WTC11 (cell line): ENCODE measurements at regions not wholly inside any gene's neighbourhood (a gene's known extent, or its start where the extent isn't known, plus 50 kb on each side); places are given as distances from the start of the nearest gene placed in this dataset.

Source experiments
- ATAC-seq: fragments of 200-7000 bp; cut with Tn5 transposase; 2 replicates; pipeline ENCODE4 v1.10.0; 2021; ENCODE audit warnings: mild to moderate bottlenecking, moderate library complexity
- CTCF ChIA-PET: fragments of 300-600 bp; sonication (Branson Sonifier 250); formaldehyde crosslinking; loops from one replicate; lab custom pipeline; 2021; ENCODE audit warnings: antibody characterized with exemption; lab: Charles Lee
- POLR2A ChIA-PET: fragments of 350-600 bp; sonication (Branson Sonifier 250); formaldehyde crosslinking; loops from one replicate; lab custom pipeline; 2021; ENCODE audit warnings: antibody characterized with exemption; lab: Charles Lee
- DNase-seq: peaks from one replicate; pipeline ENCODE4 v3.0.0; 2021; ENCODE audit warnings: low spot score
- H3K27ac Mint-ChIP-seq: 2 replicates; pipeline ENCODE4 v1.8.0; 2021; ENCODE audit warnings: mixed read lengths
- H3K27me3 Mint-ChIP-seq: 2 replicates; pipeline ENCODE4 v1.8.0; 2021; ENCODE audit warnings: low read depth, mild to moderate bottlenecking, moderate library complexity, mixed read lengths
- H3K36me3 Mint-ChIP-seq: 2 replicates; pipeline ENCODE4 v1.8.0; 2021; ENCODE audit warnings: mixed read lengths
- H3K4me1 Mint-ChIP-seq: 2 replicates; pipeline ENCODE4 v1.8.0; 2022; ENCODE audit warnings: mixed read lengths
- H3K4me3 Mint-ChIP-seq: 2 replicates; pipeline ENCODE4 v1.8.0; 2021; ENCODE audit warnings: mild to moderate bottlenecking, moderate library complexity, mixed read lengths
- H3K9me3 Mint-ChIP-seq: 2 replicates; pipeline ENCODE4 v1.8.0; 2021; ENCODE audit warnings: mixed read lengths
- CBFB ChIP-seq: sonication (generic); formaldehyde crosslinking; IDR thresholded peaks from 2 replicates; pipeline ENCODE4 v1.8.1; 2022; ENCODE audit warnings: mild to moderate bottlenecking, low read depth, missing genetic modification reagents
- ELF4 ChIP-seq: sonication (generic); formaldehyde crosslinking; IDR thresholded peaks from 2 replicates; pipeline ENCODE4 v1.8.1; 2022; ENCODE audit warnings: low read depth, mild to moderate bottlenecking, moderate library complexity, missing genetic modification reagents
- ETV6 ChIP-seq: sonication (generic); formaldehyde crosslinking; IDR thresholded peaks from 2 replicates; pipeline ENCODE4 v1.8.1; 2022; ENCODE audit warnings: mild to moderate bottlenecking, missing genetic modification reagents
- HMGA2 ChIP-seq: fragments of 250-450 bp; sonication (Bioruptor Pico); IDR thresholded peaks from 2 replicates; pipeline ENCODE4 v1.4.0; 2021; ENCODE audit warnings: mild to moderate bottlenecking, moderate library complexity
- IRF2 ChIP-seq: sonication (generic); formaldehyde crosslinking; IDR thresholded peaks from 2 replicates; pipeline ENCODE4 v1.8.0; 2022; ENCODE audit warnings: low read depth, missing genetic modification reagents, borderline replicate concordance
- NR3C1 ChIP-seq: sonication (generic); formaldehyde crosslinking; conservative IDR thresholded peaks from 2 replicates; pipeline ENCODE4 v1.8.1; 2023; ENCODE audit warnings: low read depth, mild to moderate bottlenecking, missing genetic modification reagents
- RORB ChIP-seq: fragments of 250-450 bp; sonication (Bioruptor Pico); IDR thresholded peaks from 2 replicates; pipeline ENCODE4 v1.9.0; 2021; ENCODE audit warnings: mild to moderate bottlenecking
- SMAD3 ChIP-seq: sonication (generic); formaldehyde crosslinking; IDR thresholded peaks from 2 replicates; pipeline ENCODE4 v1.8.0; 2022; ENCODE audit warnings: missing genetic modification reagents, mild to moderate bottlenecking, borderline replicate concordance
- SOX15 ChIP-seq: fragments of 250-450 bp; sonication (Bioruptor Pico); IDR thresholded peaks from 2 replicates; pipeline ENCODE4 v1.9.0; 2021; ENCODE audit warnings: mild to moderate bottlenecking
- TCF7 ChIP-seq: sonication (generic); formaldehyde crosslinking; IDR thresholded peaks from 2 replicates; pipeline ENCODE4 v1.8.0; 2022; ENCODE audit warnings: mild to moderate bottlenecking, low read depth, missing genetic modification reagents, moderate library complexity
- TF ChIP-seq, protein P1 (sequence below): sonication (generic); formaldehyde crosslinking; IDR thresholded peaks from 2 replicates; pipeline ENCODE4 v1.8.1; 2023; ENCODE audit warnings: mild to moderate bottlenecking, missing genetic modification reagents
- TF ChIP-seq, protein P2 (sequence below): fragments of 250-450 bp; sonication (Bioruptor Pico); IDR thresholded peaks from 2 replicates; pipeline ENCODE4 v1.9.0; 2021; ENCODE audit warnings: moderate library complexity, mild to moderate bottlenecking, inconsistent platforms, borderline replicate concordance
- TF ChIP-seq, protein P3 (sequence below): fragments of 250-450 bp; sonication (Bioruptor Pico); IDR thresholded peaks from 2 replicates; pipeline ENCODE4 v1.9.0; 2021; ENCODE audit warnings: mild to moderate bottlenecking
- TF ChIP-seq, protein P4 (sequence below): sonication (generic); formaldehyde crosslinking; IDR thresholded peaks from 2 replicates; pipeline ENCODE4 v1.8.1; 2023; ENCODE audit warnings: mild to moderate bottlenecking, missing genetic modification reagents, moderate library complexity
- TF ChIP-seq, protein P5 (sequence below): sonication (generic); formaldehyde crosslinking; IDR thresholded peaks from 2 replicates; pipeline ENCODE4 v1.8.1; 2022; ENCODE audit warnings: low read depth, mild to moderate bottlenecking, moderate library complexity, missing genetic modification reagents, borderline replicate concordance
- TF ChIP-seq, protein P6 (sequence below): sonication (generic); formaldehyde crosslinking; IDR thresholded peaks from 2 replicates; pipeline ENCODE4 v1.8.0; 2023; ENCODE audit warnings: missing genetic modification reagents, mild to moderate bottlenecking, borderline replicate concordance
- TF ChIP-seq, protein P7 (sequence below): sonication (generic); formaldehyde crosslinking; IDR thresholded peaks from 2 replicates; pipeline ENCODE4 v1.8.0; 2022; ENCODE audit warnings: mild to moderate bottlenecking, missing genetic modification reagents
- TF ChIP-seq, protein P8 (sequence below): fragments of 250-450 bp; sonication (Bioruptor Pico); conservative IDR thresholded peaks from 2 replicates; pipeline ENCODE4 v1.9.0; 2021; ENCODE audit warnings: mild to moderate bottlenecking

DNA sequence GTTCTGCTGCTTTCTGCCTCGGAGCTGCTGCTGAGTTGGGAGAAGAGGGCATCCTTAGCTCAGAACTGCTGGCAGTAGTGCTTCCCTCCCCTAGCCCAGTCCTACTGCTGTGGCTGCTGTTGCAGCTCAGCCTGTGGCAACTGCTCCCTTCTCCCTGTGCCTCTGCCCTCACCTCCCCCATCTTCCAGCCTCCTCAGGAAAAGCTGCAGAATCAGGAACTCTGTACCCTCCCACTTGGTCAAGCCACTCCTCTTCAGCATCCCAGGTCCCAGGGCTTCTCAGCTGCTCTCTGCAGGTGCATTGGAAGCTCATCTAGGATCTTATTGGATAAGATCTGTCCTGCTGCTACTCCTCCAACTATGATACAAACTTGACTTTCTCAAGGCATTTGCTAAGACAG is 316.7 kb downstream of the BRINP2 start (continued):
- TF ChIP-seq, protein P1, sequence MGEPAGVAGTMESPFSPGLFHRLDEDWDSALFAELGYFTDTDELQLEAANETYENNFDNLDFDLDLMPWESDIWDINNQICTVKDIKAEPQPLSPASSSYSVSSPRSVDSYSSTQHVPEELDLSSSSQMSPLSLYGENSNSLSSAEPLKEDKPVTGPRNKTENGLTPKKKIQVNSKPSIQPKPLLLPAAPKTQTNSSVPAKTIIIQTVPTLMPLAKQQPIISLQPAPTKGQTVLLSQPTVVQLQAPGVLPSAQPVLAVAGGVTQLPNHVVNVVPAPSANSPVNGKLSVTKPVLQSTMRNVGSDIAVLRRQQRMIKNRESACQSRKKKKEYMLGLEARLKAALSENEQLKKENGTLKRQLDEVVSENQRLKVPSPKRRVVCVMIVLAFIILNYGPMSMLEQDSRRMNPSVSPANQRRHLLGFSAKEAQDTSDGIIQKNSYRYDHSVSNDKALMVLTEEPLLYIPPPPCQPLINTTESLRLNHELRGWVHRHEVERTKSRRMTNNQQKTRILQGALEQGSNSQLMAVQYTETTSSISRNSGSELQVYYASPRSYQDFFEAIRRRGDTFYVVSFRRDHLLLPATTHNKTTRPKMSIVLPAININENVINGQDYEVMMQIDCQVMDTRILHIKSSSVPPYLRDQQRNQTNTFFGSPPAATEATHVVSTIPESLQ (CRISPR knock-in tag): no peak
- TF ChIP-seq, protein P2, sequence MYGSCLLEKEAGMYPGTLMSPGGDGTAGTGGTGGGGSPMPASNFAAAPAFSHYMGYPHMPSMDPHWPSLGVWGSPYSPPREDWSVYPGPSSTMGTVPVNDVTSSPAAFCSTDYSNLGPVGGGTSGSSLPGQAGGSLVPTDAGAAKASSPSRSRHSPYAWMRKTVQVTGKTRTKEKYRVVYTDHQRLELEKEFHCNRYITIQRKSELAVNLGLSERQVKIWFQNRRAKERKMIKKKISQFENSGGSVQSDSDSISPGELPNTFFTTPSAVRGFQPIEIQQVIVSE: no peak
- TF ChIP-seq SMAD3 (CRISPR knock-in tag) (no peak), TCF7 (CRISPR knock-in tag) (no peak), IRF2 (CRISPR knock-in tag) (no peak)
- TF ChIP-seq, protein P3, sequence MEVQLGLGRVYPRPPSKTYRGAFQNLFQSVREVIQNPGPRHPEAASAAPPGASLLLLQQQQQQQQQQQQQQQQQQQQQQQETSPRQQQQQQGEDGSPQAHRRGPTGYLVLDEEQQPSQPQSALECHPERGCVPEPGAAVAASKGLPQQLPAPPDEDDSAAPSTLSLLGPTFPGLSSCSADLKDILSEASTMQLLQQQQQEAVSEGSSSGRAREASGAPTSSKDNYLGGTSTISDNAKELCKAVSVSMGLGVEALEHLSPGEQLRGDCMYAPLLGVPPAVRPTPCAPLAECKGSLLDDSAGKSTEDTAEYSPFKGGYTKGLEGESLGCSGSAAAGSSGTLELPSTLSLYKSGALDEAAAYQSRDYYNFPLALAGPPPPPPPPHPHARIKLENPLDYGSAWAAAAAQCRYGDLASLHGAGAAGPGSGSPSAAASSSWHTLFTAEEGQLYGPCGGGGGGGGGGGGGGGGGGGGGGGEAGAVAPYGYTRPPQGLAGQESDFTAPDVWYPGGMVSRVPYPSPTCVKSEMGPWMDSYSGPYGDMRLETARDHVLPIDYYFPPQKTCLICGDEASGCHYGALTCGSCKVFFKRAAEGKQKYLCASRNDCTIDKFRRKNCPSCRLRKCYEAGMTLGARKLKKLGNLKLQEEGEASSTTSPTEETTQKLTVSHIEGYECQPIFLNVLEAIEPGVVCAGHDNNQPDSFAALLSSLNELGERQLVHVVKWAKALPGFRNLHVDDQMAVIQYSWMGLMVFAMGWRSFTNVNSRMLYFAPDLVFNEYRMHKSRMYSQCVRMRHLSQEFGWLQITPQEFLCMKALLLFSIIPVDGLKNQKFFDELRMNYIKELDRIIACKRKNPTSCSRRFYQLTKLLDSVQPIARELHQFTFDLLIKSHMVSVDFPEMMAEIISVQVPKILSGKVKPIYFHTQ (CRISPR knock-in tag): no peak

DNA sequence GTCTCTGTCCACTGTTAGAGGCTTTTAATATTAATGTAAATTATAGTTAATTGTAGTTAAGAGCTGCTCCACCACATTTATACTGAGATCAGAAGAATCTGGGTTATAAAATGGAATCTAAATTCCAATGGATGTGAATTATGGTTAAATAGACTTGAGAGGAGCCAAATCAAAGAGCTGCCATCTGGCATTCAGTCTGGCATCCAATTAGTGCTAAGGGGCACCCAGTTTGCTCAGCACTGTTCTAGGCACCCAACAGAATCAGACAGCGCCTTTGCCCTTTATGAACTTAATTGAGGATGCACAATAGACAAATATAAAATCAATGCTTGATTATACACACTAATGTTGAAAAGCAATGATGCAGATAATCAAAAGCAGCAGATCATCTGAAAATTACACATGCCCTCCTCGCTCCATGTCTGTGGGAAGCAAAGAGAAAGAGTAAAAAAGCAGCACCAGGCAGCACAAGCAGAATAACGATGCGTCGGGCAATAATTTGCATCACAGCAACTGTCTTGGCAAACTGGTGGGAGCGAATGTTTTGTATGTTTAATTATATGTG is 310.1 kb downstream of the BRINP2 start:
- Mint-ChIP-seq H3K9me3 (no peaks in the 10 kb centered on the region), H3K36me3 (no peaks in the 10 kb centered on the region), H3K27ac (no peak overlapping the region), H3K4me3 (no peak overlapping the region), H3K4me1 (peaks cover 11% of the 10 kb centered on the region), H3K27me3 (no peaks in the 10 kb centered on the region)
- no peak for ATAC-seq
- ChIA-PET POLR2A (no interaction called here), CTCF (no interaction called here)
- TF ChIP-seq, protein P4, sequence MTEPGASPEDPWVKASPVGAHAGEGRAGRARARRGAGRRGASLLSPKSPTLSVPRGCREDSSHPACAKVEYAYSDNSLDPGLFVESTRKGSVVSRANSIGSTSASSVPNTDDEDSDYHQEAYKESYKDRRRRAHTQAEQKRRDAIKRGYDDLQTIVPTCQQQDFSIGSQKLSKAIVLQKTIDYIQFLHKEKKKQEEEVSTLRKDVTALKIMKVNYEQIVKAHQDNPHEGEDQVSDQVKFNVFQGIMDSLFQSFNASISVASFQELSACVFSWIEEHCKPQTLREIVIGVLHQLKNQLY (CRISPR knock-in tag): no peak
- TF ChIP-seq TCF7 (CRISPR knock-in tag) (no peak), RORB (CRISPR knock-in tag) (no peak), SOX15 (CRISPR knock-in tag) (no peak), HMGA2 (no peak), ELF4 (CRISPR knock-in tag) (no peak), CBFB (CRISPR knock-in tag) (no peak), NR3C1 (CRISPR knock-in tag) (no peak), ETV6 (CRISPR knock-in tag) (no peak)
- TF ChIP-seq, protein P5, sequence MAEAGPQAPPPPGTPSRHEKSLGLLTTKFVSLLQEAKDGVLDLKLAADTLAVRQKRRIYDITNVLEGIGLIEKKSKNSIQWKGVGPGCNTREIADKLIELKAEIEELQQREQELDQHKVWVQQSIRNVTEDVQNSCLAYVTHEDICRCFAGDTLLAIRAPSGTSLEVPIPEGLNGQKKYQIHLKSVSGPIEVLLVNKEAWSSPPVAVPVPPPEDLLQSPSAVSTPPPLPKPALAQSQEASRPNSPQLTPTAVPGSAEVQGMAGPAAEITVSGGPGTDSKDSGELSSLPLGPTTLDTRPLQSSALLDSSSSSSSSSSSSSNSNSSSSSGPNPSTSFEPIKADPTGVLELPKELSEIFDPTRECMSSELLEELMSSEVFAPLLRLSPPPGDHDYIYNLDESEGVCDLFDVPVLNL (CRISPR knock-in tag): no peak
- TF ChIP-seq, protein P6, sequence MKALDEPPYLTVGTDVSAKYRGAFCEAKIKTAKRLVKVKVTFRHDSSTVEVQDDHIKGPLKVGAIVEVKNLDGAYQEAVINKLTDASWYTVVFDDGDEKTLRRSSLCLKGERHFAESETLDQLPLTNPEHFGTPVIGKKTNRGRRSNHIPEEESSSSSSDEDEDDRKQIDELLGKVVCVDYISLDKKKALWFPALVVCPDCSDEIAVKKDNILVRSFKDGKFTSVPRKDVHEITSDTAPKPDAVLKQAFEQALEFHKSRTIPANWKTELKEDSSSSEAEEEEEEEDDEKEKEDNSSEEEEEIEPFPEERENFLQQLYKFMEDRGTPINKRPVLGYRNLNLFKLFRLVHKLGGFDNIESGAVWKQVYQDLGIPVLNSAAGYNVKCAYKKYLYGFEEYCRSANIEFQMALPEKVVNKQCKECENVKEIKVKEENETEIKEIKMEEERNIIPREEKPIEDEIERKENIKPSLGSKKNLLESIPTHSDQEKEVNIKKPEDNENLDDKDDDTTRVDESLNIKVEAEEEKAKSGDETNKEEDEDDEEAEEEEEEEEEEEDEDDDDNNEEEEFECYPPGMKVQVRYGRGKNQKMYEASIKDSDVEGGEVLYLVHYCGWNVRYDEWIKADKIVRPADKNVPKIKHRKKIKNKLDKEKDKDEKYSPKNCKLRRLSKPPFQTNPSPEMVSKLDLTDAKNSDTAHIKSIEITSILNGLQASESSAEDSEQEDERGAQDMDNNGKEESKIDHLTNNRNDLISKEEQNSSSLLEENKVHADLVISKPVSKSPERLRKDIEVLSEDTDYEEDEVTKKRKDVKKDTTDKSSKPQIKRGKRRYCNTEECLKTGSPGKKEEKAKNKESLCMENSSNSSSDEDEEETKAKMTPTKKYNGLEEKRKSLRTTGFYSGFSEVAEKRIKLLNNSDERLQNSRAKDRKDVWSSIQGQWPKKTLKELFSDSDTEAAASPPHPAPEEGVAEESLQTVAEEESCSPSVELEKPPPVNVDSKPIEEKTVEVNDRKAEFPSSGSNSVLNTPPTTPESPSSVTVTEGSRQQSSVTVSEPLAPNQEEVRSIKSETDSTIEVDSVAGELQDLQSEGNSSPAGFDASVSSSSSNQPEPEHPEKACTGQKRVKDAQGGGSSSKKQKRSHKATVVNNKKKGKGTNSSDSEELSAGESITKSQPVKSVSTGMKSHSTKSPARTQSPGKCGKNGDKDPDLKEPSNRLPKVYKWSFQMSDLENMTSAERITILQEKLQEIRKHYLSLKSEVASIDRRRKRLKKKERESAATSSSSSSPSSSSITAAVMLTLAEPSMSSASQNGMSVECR: no peak
- TF ChIP-seq, protein P7, sequence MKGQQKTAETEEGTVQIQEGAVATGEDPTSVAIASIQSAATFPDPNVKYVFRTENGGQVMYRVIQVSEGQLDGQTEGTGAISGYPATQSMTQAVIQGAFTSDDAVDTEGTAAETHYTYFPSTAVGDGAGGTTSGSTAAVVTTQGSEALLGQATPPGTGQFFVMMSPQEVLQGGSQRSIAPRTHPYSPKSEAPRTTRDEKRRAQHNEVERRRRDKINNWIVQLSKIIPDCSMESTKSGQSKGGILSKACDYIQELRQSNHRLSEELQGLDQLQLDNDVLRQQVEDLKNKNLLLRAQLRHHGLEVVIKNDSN (CRISPR knock-in tag): no peak
- TF ChIP-seq, protein P2: no peak
- TF ChIP-seq, protein P8, sequence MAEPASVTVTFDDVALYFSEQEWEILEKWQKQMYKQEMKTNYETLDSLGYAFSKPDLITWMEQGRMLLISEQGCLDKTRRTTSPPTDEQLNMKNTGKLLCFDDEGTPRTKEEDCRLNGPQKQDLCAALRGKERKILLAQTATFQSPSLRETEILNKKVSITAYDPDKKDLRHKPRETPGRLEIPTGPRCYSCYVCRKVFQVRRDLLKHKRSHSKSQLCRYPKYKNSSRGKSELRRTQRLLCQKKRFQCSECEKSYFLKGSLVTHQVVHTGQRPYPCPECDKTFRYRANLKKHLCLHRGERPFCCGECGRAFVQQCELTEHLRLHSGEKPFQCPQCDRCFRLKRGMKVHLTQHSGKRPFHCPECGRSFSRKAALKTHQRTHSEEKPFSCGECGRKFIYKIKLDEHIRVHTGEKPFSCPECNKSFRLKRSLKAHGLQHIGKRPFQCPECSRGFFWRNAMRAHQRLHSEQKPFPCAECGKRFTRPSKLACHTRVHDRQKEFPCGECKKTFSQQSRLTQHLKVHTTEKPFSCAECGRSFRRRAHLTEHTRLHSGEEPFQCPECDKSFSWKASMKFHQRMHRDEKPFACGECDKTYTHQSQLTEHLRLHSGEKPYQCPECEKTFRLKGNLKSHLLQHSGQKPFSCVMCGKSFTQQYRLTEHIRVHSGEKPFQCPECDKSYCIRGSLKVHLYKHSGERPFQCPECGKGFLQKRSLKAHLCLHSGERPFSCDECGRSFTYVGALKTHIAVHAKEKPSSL: no peak
- DNase-seq: no peak
